Kasumi-1 (cell line): ENCODE measurements at regions not wholly inside any gene's neighbourhood (a gene's known extent, or its start where the extent isn't known, plus 50 kb on each side); places are given as distances from the start of the nearest gene placed in this dataset.
"Not testable (repeated sequence)": the region's sequence is repeated elsewhere in the genome, so short reads cannot be mapped to it uniquely, and the experiment has no call there.

Source experiments
- DNase-seq, 2 experiments: peaks; one replicate each; lab custom pipeline; 2025; lab: John Stamatoyannopoulos, UW

GRCh38 chr4:138892483-138893407 is 122.8 kb upstream of the NOCT start:
- no peak for DNase-seq

- DNase-seq, result no peak
These were observed 124.0 kb upstream of the NOCT start for GRCh38 chr4:138891631-138892031.

DNA sequence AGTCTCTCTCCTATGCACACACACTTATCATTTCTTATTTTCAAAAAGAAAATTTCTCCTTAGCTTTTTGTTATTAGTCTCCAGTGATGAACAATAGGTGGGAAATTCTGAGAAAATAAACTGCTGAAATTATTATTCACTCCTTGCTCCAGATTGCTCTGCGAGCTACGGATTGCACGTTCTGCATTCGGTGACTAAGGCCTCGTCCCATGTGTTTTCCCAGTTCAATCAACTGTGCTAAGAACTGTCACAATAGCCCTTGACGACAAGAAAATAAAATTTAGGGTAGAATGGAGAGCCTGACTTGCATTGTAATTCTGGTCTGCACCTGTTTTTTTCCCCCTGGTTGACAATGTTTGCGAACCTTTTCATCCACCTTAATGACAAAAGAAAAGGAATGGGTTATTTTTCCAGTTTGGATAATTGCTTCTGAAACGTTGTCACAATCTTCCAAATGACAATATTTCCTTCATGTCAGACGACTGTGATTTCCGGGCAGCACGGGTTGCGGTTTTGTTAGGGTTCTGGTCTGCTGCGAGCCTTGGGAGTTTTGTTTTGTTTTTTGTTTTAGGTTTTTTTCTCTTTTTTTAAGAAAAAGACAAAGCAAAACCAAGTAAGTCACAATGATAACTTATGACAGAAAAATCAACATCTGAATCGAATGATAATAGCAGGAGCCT is 124.5 kb upstream of the NOCT start:
- DNase-seq, result no peak

- no peak for DNase-seq
These were observed 126.4 kb upstream of the NOCT start for GRCh38 chr4:138889216-138889615.

GRCh38 chr4:138887741-138888140 is 127.8 kb upstream of the NOCT start:
- DNase-seq, result no peak

DNA sequence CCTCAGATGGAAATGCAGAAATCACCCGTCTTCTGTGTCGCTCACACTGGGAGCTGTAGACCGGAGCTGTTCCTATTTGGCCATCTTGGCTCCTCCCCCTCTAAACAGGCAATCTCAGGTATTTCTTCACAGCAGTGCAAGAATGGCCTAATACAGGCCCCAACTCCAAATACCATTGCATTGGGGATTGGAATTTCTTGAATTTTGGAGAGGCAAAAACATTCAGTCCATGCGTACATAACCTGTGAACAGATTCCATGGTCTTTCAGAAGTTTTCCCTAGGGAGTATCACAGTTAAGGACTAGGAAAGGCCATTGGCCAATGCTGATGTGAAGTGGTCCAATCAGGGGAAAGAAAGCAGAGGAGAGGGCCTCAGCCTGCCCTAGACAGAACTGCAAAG is 128.2 kb upstream of the NOCT start:
- DNase-seq, result no peak

- DNase-seq, result no peak
These were observed 135.8 kb upstream of the NOCT start for GRCh38 chr4:138879757-138880156.

DNA sequence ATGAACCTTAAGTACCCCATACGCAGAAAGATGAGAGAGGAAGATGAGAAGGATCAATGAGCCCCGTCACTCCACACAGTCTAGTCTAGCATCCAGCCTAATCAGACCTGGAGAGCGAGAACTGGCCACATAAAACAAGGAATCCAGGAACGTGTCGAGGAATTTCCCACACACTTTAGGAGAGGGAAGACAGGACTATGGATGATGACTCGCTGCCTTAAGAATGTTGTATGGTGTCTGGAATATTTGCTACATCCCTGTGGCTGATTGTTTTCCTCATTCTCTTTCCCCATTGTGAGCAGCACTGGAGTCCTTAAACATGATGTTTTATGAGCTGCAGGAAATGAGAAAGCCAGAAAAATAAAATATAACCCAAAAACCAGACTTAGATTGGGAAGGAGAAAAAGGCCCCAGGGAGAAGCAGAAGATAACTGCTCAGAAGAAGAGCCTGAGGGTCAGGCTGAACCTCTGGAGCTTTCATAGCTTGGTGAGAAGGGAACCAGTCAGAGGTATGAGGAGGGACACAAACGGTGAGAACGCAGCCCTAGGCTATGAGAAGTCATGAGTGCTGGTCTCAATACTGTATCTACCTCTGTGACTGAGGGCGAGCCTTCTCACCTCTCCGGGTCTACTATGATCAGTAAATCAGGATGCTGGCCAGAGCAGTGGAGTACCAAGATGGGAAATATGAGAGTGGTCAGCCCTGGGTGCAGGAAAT is 139.5 kb upstream of the NOCT start:
- no peak for DNase-seq

GRCh38 chr4:138871555-138871875 is 144.1 kb upstream of the NOCT start:
- no peak for DNase-seq

- DNase-seq, result peak; percentile 75 to 81
These were observed 144.6 kb upstream of the NOCT start for GRCh38 chr4:138870737-138871554.

- DNase-seq, result no peak
These were observed 145.9 kb upstream of the NOCT start for GRCh38 chr4:138869631-138870030.

- DNase-seq, result no peak
These were observed 146.4 kb upstream of the NOCT start for GRCh38 chr4:138869165-138869564.

GRCh38 chr4:138868562-138868961 is 147.0 kb upstream of the NOCT start:
- no peak for DNase-seq

GRCh38 chr4:138867404-138867803 is 148.2 kb upstream of the NOCT start:
- DNase-seq, result no peak

DNA sequence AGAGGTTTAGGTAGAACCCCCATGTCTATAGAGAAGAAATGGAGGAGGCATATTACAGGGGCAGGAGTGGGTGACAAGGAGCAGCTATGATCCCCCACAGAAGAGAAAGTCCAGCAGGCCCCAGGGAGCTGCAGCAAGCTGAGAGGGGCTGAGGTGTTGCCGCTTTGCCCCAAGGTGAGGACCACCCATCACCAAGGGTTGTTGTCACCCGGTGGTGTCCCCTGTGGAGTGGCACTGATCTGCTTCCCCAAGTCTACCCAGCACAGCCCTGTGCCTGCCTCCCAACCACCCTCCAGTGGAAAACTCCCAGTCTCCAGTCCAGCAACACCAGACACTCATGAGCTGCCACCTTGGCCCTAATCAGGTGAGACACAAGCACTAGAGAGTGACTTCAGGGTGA is 149.3 kb upstream of the NOCT start:
- no peak for DNase-seq

GRCh38 chr4:138865765-138866164 is 149.8 kb upstream of the NOCT start:
- DNase-seq, result no peak

GRCh38 chr4:138864961-138865720 is 150.4 kb upstream of the NOCT start:
- no peak for DNase-seq

- no peak for DNase-seq
These were observed 152.4 kb upstream of the NOCT start for GRCh38 chr4:138863160-138863559.

- no peak for DNase-seq
These were observed 154.4 kb upstream of the NOCT start for GRCh38 chr4:138861135-138861534.

- DNase-seq, result not testable (repeated sequence)
These were observed 155.2 kb upstream of the NOCT start for GRCh38 chr4:138860357-138860756.

DNA sequence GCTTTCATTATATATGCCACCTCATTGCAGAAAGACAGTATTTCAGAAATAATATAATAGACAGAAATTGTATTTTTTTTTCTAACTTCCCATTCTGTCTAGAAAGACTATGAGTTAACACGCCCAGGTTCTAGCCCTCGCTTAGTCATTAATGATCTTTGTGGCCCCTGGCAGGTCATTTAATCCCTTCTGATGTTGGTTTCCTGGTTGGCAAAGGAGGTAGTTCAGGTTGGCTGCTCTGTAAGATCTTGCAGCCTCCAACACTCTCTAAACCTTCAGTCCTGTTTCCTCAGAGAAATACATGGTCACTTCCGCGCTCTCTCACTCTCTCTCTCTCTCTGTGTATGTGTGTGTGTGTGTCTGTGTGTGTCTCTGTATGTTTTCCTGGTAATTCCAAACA is 156.3 kb upstream of the NOCT start:
- no peak for DNase-seq
